Lung microvascular endothelial cell (primary cell): ENCODE measurements at regions not wholly inside any gene's neighbourhood (a gene's known extent, or its start where the extent isn't known, plus 50 kb on each side); places are given as distances from the start of the nearest gene placed in this dataset.
"Not testable (repeated sequence)": the region's sequence is repeated elsewhere in the genome, so short reads cannot be mapped to it uniquely, and the experiment has no call there.

Experiments
- DNase-seq, 2 donors: peaks; one replicate each; pipeline versions ENCODE4 v3.0.0 to v3.0.0-alpha.2; 2010; ENCODE audit warnings: low read depth in 2 of 2

DNA sequence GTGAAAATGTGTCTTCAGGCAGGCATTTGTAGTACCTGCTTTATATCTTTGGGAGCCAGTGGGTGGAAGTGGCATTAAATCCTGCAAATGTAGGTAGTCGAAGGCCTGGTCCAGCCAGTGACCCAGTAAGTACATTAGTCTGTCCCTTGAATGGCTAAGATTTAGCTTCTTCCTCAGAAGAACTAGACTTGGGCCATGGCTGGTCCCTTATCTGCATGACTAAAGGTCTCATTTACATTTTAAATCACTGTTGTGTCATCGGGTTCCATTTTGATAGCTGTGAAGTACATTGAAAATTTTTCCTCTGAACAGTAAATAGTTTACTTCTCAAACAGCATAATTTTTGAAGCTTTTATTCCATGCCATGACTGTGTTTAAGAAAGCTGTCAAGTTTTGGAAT lies 438.4 kb upstream of the KLHL29 start:
- no peak for DNase-seq

DNA sequence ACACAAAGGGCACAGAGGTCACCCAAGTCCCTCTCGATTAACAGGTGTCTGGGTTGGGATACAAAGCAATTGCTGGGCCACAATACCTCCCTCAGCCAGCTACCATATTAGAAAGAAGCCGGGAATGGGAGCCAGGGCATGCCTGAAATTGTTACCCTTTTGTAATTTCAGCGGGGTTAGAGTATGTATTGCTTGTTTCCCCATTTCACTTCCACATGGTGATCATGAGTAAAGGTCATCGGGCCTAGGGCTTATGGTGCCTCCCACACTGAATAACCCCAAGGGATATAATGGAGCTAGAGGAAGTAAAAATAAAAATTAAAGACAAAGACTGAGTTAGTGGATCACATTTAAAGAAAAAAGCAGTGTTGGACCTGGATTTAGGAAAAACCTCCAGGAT lies 437.2 kb upstream of the KLHL29 start:
- no peak for DNase-seq

DNA sequence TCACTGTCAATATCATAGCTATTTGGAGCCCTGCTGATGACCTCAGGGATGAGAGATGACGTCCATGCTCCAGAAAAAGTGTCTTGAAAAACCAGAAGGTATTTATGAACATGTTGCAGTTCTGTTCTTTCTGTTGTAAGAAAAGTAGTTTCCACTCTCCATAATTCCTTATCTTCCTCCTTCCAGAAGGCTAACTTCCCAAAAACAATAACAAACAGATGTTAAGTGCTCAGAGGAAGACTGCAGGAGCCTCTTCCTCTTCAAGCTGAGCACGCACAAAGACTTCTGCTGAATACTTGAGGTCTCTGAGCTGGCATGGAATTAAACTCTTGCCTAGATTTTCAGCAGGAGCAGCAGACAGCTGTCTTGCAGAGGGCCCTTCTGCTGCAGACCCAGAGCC lies 434.5 kb upstream of the KLHL29 start:
- DNase-seq, result no peak

DNA sequence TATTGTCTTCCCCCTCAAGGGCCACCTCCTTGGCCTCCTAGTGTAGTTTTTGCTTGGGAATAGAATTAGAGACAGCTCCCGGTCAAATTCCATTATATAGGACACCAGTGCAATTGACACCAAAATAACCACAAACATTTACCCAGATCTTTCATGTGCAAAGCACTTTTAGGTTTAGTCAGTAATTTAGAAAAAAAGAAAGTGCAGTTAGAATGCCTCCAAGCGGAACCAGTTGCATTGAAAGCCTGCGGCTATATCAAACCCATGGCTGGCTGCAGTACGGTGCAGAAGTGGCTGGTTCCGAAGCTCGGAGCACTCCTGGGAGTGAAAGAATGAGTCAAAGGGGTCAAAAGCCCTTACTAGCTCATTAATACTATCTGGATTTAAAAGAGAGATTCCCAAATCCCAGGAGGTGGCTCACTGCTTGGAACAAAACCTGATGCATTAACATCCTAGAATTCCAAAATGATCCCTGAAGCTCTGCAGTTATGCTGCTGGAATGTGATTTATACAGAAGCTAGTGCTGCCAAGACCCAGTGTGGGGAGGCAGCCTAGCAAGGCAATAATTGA lies 432.2 kb upstream of the KLHL29 start:
- no peak for DNase-seq

DNA sequence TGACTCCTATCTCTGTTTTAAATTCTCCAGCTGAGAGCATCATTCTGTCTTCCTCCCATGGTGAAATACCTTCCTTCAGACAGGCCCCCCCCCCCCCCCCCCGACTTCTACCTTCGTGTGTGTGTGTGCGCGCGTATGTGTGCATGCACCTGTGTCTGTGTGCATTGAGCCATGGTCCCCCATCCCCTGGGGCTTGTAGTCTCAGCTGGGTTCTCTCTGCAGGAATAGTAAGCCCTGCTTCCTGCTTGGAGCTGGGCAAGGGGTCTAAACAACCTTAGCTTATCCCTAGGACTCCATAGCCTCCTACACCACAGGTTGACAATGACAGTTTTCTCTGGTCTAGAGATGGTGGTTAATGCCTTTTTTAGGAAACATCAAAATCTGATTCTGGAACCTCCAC lies 427.5 kb upstream of the KLHL29 start:
- no peak for DNase-seq

DNA sequence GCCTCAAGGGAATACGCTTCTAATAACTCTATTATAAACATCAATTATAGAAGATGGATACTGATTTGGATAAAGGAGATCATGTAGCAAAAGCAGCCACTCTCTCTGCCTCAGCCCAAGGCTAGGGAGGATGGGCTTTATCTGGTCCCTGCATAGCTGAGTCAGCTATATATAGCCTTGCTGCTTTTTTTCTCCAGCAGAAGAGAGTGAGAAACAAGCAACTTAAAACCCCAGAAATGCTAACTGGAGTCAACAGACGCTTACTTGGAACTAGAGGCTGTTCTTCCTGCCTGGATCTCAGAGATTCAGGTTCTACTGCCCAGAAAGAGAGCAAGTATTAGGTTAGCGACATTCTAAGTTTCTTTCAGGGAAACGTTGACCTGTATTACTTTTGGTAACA lies 426.7 kb upstream of the KLHL29 start:
- DNase-seq, result no peak

DNA sequence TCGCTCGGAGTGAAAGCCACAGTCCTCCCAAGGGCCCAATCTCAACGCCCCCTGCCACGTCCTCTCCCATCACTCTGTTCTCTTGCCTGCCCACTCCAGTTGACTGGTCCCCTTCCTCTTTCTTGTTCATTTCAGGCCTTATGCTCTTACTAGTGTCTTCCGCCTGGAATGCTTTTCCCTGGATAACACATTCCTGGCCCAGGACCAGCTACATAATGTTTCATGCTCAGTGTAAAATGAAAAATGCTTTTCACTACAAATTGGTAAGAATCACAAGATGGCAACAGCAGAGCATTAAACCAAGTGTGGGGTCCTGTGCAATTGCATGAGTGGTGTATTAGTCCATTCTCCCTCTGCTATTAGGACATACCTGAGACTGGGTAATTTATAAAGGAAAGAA lies 417.2 kb upstream of the KLHL29 start:
- no peak for DNase-seq

DNA sequence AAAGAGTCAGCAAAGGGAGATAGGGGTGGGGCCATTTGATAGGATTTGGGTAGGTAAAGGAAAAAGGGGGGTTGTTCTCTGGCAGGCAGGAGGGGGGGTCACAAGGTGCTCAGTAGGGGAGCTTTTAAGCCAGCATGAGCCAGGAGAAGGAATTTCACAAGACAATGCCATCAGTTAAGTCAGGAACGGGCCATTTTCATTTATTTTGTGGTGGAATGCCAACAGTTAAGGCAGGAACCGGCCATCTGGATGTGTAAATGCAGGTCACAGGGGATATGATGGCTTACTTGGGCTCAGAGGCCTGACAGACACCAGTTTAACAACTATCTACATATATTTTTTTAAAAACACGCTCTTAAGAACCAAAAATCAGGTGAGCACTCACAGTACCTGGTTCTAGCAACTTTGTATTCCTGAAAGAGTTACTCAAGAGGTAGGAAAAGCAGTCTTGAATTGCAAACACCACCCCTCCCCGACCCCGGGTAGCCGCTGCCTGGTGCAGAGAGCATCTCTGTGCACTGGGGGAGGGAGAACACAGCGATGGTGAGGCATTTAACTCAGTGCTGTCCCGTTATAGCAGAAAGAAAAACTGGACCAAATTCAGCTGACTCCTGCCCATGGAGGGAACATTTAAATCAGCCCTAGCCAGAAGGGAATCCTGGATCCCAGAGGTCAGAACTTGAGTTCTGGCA lies 414.5 kb upstream of the KLHL29 start:
- DNase-seq, result no peak

DNA sequence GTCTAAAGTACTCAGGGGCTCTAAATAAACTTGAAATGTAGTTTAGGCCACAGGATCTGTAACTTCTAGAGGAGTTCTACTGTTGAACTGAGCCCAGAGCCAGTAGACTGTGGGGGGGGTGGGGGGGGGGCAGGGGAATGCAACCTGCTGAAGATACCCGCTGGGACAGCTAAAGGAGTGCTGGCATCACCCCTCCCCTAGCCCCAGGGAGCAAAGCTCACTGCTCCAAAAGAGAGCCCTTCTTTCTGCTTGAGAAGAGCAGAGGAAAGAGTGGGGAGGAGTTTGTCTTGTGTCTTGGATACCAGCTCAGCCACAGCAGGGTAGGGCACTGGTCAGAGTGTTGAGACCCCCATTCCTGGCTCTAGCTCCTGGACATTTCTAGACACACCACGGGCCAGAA lies 414.0 kb upstream of the KLHL29 start:
- no peak for DNase-seq

DNA sequence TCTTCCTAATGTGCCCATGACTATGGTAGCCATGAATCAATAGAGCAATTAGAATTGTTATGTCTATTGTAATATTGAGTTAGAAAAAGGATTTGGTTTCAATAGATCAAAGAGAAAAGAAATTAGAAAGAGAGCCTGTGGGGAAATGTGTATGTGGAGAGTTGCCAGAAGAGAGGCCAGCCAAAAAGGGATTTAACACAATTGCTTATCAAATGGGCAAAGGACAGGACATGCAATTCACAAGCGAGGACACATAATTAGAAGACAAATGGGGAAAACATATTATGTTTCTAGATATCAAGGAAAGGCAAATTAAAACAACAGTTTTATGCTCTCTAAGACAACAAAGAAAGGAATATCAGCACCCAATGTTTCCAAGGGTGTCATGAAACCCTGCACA lies 403.2 kb upstream of the KLHL29 start:
- no peak for DNase-seq

DNA sequence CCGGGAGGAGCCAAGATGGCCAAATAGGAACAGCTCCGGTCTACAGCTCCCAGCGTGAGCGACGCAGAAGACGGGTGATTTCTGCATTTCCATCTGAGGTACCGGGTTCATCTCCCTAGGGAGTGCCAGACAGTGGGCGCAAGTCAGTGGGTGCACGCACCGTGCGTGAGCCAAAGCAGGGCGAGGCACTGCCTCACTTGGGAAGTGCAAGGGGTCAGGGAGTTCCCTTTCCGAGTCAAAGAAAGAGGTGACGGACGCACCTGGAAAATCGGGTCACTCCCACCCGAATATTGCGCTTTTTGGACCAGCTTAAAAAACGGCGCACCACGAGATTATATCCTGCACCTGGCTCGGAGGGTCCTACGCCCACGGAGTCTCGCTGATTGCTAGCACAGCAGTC lies 400.8 kb upstream of the KLHL29 start:
- not testable (repeated sequence) for DNase-seq

DNA sequence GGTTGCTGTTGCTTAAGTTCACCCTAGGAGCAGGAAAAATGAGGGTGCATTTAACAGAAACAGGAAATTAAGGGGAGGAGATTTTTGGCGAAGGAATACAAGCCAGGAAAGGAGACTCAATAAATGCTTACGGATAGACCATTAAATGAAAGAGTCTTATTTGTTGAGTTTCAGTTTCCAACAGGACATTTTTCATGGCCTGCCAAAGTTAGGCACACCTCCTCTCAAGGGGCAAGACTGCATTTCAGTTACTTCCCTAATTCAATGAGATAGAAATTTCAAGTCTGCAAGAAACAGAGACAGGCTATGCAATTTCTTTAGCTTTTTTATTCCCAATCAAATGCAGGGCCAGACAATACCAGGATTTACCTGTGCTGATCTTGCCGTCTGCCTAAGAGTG lies 394.7 kb upstream of the KLHL29 start:
- DNase-seq, result no peak

DNA sequence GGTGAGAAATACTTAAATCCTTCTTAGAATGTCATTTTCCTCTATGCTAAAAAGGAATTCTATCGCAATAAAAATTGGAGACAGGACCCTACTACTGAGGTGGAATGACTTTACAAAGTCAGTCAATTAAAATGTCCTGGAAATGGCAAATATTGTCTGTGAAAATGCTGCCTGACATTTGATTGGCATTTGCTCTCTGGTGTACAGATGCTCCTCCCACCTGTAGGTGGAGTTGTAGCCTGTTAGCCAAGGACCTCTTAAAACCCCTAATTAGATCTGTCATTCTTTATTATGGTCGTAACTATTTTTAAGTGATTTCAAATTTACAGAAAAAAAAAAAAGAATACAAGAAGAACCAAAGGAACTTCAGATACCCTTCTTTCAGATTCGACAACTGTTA lies 393.1 kb upstream of the KLHL29 start:
- no peak for DNase-seq

DNA sequence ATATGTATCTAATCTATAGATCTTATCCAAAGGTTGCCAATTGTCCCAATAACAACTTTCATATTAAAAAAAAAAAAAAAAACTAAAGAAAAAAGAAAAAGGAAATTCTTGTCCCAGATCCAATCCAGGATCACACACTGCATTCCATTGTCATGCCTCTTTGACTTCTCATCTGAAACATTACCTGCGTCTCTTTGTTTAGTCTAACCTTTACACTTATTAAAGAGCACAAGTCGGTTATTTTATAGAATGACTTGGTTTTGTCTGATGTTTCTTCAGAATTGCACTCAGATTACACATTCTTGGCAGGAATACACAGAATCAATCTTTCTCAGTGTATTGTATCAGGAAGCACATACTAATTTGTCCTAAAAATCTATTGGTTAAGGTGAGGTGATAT lies 392.5 kb upstream of the KLHL29 start:
- no peak for DNase-seq

DNA sequence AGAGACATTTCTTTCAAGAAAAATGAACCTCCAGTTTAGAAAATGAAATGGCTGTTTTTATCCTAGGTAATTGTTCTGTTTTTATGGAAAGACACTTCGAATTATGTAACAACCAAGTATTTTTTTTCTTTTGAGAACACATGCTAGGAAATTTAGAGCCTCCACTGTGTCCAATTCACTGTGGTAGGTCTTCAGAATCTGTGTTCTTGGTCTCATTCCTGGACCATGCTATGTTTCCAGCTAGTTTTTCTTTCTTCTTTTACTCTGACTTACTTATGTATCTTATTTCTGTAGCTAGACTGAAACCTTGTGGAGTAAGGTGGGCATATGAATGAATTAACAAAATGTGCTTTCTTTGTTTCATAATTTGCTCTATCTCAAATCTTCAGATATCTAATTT lies 391.7 kb upstream of the KLHL29 start:
- DNase-seq, result no peak

DNA sequence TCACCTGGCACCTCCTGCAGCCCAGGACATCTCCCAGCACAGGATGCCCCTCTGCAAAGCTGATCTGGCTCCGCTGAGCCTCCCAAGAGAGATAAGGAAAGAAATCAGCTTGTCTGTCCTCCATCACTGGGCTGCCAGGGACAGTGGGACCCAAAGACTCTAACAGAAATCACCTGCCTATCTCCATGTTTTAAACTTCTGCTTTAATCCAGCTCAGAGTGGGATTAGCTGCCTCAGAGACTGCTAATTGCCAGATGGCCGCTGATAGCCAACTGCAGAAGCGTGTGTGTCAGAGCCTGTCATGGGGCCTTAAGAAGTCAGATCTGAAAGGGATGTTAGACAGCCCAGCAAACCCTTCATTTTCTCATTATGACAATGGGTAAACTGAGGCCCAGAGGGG lies 389.4 kb upstream of the KLHL29 start:
- DNase-seq, result no peak

DNA sequence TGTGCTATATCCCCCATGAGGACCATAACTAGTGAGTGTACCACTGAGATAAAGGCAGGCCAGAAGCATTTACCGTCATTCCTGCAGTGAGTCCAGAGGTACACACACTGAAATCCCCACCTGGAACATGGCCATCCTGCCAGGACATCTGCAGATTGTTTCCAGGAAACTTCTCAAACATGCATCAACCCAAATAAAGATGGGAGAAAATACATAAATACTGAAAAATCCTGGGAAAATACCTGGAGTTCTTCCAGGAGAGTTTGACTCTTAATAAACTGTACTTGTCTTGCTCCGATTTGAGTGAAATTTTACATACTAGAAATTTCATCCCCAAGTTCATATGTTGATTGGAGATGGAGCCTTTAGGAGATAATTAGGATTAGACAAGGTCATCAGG lies 388.1 kb upstream of the KLHL29 start:
- no peak for DNase-seq

DNA sequence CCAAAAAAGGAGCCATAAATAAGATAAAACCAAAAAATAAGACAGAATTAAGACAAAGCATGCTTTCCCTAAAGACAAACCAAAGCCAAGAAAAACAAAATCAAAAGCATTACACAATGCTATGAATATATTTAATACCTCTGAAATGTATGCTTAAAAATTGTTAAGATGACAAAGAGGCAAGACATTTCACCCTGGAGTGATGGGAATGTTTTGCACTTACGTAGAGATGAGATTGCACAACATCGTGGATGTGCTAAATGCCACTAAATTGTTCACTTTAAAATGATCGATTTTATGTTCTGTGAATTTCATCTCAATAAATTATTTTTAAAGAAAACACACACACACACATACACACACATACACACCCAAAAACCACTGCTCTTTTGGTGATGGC lies 386.6 kb upstream of the KLHL29 start:
- DNase-seq, result no peak

DNA sequence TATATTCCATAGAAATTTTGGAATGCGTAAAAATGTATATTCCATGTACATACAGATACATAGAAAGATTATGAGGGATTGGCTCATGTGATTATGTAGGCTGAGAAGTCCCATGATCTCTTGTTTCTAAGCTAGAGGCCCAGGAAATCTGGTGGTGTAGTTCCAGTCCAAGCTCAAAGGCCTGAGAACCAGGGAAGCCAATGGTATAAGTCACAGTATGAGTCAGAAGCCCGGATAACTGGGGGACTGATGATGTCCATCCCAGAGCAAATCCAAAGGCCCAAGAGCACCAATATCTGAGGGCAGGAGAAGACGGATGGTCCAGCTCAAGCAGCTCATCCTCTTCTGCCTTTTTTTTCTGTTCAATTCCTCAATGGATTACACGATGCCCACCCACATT lies 385.0 kb upstream of the KLHL29 start:
- DNase-seq, result no peak

DNA sequence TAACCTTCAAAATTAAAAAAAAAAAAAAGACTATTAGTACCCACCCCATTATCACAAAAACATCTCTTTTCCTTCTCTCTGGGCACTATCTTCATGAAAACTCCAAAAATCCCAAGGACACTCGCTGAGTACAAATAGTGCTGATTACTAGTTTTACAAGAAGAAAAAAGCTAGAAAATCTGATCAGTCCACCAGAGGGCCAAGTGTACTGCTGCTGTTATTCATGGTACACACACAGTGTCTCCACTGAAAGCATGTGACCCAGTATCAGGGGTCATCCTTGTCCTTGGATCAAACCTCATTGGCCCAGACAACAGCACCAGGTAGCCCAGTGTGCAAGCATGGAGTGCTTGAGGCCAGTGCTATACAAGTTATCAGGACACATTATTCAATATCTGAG lies 382.7 kb upstream of the KLHL29 start:
- DNase-seq, result no peak

DNA sequence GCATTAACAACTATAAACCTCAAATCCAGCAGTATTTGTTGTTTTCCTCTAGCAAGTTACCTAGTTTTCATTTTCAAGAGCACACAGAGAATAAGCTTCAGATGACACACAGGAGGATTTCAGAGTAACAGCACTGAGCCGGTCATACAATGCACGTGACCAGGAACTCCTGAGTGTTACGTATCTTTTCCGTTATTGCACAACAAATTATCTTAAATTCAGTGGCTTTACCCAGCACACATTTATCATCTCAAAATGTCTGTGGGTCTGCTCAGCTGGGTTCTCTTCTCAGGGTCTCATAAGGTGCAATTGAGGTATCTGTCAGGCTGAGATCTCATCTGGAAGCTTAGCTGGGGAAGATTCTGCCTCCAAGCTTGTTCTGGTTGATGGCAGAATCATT lies 379.5 kb upstream of the KLHL29 start:
- DNase-seq, result no peak

DNA sequence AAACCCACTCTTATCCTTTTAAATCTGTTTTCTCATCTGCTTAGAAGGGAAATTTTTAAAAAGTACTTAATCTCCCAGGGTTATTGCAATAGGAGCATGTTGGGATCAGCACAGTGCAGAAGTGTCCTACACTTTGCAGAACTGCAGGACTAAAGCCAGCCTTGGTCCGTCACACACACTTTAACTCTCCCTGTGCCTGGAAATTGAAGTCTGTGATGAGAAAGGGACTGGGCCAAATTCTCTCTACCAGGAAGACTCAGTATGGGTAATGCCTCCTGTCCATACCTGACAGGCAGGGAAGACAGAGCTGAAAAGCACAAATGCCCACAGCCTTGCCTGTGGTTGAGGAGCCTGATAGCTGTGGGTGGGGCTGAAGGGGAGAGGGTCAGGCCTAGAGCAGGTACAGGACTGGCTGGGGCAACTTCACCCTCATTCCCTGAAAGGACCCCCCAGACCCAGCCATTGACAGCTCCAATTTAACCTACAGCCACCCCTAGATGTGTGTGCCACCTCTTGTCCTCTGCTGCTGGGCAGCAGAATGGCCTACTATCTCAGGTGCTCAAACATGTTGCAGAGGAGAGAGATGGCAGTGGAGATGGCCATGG lies 377.2 kb upstream of the KLHL29 start:
- DNase-seq, result no peak

DNA sequence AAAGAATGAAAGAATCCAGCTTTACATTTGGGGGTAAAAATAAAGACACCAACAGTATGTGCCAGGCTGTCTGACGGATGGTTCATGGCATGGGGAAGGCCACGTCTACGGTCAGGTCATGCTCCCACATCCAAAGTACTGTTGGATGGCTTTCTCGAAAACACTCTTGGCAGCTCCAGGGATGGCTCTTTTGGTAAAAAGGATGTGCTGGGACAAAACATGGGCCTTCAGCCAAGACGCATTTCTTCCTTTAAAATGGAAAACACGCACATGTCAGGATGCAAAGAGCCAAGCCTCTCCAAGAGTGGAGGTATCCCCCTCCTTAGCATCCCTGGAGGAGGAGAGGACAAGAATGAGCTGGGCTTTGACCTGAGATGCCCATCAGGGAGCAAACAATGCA lies 376.5 kb upstream of the KLHL29 start:
- DNase-seq, result no peak

DNA sequence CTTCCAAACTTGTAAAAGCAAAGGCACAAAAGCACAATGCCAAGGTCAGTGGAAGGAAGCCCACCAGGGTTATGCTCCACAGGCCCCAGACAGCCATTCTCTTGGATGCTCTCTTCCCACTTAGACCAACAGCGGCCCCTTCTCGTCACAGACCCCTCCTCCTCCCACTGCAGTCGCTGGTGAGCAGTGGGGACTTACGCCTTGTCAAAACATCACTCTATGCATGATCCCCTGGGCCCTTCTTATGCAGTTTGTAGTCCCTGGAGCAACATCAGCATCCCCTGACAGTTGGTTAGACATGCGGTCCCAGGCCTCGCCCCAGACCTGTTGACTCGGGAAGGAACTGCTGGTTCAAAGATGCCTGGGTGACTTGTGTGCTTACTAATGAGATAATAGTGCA lies 376.0 kb upstream of the KLHL29 start:
- no peak for DNase-seq
